Progenitor cell of endocrine pancreas (in vitro differentiated cells): ENCODE measurements at regions not wholly inside any gene's neighbourhood (a gene's known extent, or its start where the extent isn't known, plus 50 kb on each side); places are given as distances from the start of the nearest gene placed in this dataset.
"Not testable (repeated sequence)": the region's sequence is repeated elsewhere in the genome, so short reads cannot be mapped to it uniquely, and the experiment has no call there.

Experiments
- DNase-seq: peaks from one replicate; pipeline ENCODE4 v3.0.0; 2021; ENCODE audit warnings: low spot score; ENCODE audit not compliant: unreplicated experiment
- H3K27ac Mint-ChIP-seq: 2 replicates; pipeline ENCODE4 v1.8.0; 2021; ENCODE audit warnings: mild to moderate bottlenecking, moderate library complexity, mixed read lengths
- H3K27me3 Mint-ChIP-seq: 2 replicates; pipeline ENCODE4 v1.8.0; 2021; ENCODE audit warnings: mixed read lengths
- H3K36me3 Mint-ChIP-seq: 2 replicates; pipeline ENCODE4 v1.8.0; 2022; ENCODE audit warnings: mixed read lengths; ENCODE audit not compliant: insufficient read depth
- H3K4me1 Mint-ChIP-seq: 2 replicates; pipeline ENCODE4 v1.8.0; 2021; ENCODE audit warnings: low read depth, mixed read lengths
- H3K4me3 Mint-ChIP-seq: 2 replicates; pipeline ENCODE4 v1.8.0; 2021; ENCODE audit warnings: low read depth, mild to moderate bottlenecking, moderate library complexity, mixed read lengths
- H3K9me3 Mint-ChIP-seq: 2 replicates; pipeline ENCODE4 v1.8.0; 2021; ENCODE audit warnings: low read depth, mixed read lengths

GRCh38 chr13:18869365-18869764 lies 312.3 kb downstream of the TUBA3C start:
- H3K36me3 Mint-ChIP-seq, DNase-seq, H3K27me3 Mint-ChIP-seq, H3K4me1 Mint-ChIP-seq, H3K27ac Mint-ChIP-seq, H3K4me3 Mint-ChIP-seq: not testable (repeated sequence)
- H3K9me3 Mint-ChIP-seq: peaks cover 36% of the 10 kb centered on the region

DNA sequence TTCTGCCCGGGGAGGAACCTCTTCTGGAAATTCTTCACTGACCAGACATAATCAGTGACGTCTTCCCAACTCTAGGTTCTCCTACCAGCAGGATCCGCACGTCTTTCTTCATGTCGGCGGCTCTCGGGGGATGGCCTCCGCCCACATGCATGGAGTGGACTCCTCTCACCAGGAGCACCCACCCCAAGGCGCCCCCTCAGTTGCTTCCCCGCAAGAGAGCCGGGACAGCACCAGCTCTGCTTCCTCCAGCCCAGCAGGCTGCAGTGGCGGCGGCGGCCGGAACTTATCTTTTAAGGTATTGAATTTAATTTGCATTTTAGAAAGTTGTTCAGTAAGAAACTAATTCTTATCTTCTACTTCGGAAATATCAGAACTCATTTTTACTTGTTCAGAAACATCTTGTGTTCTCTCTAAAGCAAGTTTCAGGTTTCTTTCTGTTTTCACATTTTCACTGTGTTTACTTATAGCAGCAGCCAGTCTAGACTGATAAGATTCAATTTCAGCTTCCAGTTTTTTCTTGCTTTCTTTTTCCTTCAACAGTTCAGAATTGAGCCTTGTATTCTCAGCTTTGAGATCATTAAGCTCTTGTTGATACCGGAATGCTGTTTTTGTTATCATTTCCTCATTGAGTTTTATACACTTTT lies 343.5 kb downstream of the TUBA3C start:
- not testable (repeated sequence) for H3K4me1 Mint-ChIP-seq, H3K36me3 Mint-ChIP-seq, H3K27me3 Mint-ChIP-seq, H3K27ac Mint-ChIP-seq, H3K4me3 Mint-ChIP-seq, DNase-seq
- H3K9me3 Mint-ChIP-seq: peaks cover 23% of the 10 kb centered on the region

DNA sequence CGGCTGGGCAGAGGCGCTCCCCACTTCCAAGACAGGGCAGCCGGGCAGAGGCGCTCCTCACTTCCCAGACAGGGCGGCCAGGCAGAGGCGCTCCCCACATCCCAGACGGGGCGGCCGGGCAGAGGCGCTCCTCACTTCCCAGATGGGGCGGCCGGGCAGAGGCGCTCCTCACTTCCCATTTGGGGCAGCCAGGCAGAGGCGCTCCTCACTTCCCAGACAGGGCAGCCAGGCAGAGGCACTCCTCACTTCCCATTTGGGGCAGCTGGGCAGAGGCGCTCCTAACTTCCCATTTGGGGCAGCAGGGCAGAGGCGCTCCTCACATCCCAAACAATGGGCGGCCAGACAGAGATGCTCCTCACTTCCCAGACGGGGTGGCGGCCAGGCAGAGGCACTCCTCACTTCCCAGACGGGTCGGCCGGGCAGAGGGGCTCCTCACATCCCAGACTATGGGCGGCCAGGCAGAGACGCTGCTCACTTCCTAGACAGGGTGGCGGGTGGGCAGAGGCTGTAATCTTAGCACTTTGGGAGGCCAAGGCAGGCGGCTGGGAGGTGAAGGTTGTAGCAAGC lies 344.4 kb downstream of the TUBA3C start:
- H3K4me1 Mint-ChIP-seq, DNase-seq, H3K27me3 Mint-ChIP-seq, H3K36me3 Mint-ChIP-seq, H3K27ac Mint-ChIP-seq, H3K4me3 Mint-ChIP-seq: not testable (repeated sequence)
- peaks cover 23% of the 10 kb centered on the region for H3K9me3 Mint-ChIP-seq

- not testable (repeated sequence) for H3K27me3 Mint-ChIP-seq, H3K4me3 Mint-ChIP-seq, DNase-seq, H3K27ac Mint-ChIP-seq, H3K4me1 Mint-ChIP-seq, H3K36me3 Mint-ChIP-seq
- peaks cover 25% of the 10 kb centered on the region for H3K9me3 Mint-ChIP-seq
Observed at GRCh38 chr13:18836371-18837178, 345.0 kb downstream of the TUBA3C start.

- not testable (repeated sequence) for H3K27ac Mint-ChIP-seq, DNase-seq, H3K27me3 Mint-ChIP-seq, H3K4me1 Mint-ChIP-seq, H3K36me3 Mint-ChIP-seq, H3K4me3 Mint-ChIP-seq
- H3K9me3 Mint-ChIP-seq: peaks cover 25% of the 10 kb centered on the region
Observed at GRCh38 chr13:18835754-18836153, 345.9 kb downstream of the TUBA3C start.

GRCh38 chr13:18824678-18825077 lies 356.9 kb downstream of the TUBA3C start:
- not testable (repeated sequence) for H3K27me3 Mint-ChIP-seq, H3K4me1 Mint-ChIP-seq, H3K36me3 Mint-ChIP-seq, H3K4me3 Mint-ChIP-seq, DNase-seq, H3K27ac Mint-ChIP-seq
- H3K9me3 Mint-ChIP-seq: peaks cover 35% of the 10 kb centered on the region

DNA sequence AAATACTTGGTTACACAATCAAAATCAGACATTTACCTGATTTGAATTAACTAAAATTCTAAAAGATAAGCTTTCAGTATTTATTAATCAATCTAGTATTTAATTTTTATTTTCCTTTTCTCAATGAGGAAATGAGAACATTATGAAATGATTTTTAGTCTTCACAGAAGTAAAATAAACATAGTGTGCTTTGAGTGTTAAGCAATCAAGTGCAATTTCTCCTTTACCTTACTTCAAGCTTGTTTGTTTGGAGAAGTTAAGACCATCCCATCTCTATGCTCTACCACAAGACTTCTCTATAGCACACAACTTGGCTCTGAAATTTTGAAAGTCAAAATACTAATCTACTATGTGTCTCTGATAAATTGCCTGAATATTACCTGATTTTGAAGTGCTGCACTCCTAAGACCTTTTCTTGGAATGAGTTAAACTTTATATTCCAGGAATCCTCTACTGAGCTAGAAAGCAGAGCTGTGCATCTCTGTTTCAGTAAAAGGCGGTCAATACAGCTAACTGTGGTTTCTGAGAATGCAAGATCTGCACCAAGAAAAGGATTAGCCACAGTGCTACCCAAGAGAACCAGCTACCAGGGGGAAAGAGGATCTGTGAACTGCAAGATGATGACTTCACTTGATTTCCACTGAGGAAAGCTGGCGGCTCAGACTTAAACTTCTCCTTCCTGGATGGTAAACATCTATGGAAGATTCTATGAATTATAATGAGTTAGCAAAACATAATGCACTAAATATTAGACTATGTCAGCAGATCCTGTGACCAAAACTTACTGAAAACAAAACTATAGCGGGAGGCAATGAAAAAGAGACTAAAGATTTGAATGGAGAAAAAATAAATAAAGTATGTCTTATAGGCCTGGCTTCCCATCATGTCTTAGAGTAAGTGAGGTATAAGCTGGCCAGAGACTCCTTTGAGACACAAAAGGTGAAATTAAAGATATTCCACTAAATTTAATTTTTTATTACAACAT lies 358.7 kb downstream of the TUBA3C start:
- not testable (repeated sequence) for DNase-seq, H3K27me3 Mint-ChIP-seq, H3K36me3 Mint-ChIP-seq, H3K27ac Mint-ChIP-seq, H3K4me1 Mint-ChIP-seq, H3K4me3 Mint-ChIP-seq
- H3K9me3 Mint-ChIP-seq: peaks cover 40% of the 10 kb centered on the region

DNA sequence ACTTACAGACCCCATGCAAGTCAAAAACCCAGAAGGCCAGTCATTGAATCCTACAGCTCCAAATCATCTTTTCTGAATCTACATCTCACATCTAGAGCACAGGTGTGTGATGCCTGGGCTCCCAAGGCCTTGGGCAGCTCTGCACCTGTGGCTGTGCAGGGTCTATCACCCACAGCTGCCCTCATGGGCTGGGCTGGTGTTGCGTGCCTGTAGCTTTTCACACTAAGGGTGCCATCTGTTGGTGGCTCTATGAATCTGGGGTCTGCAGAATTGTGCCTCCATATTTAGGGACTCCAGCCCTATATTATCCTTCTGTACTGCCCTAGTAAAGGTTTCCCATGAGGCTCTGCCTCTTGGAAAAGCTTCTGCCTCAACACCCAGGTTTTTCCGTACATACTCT lies 407.6 kb downstream of the TUBA3C start:
- not testable (repeated sequence) for H3K27me3 Mint-ChIP-seq, H3K4me1 Mint-ChIP-seq, DNase-seq, H3K4me3 Mint-ChIP-seq, H3K27ac Mint-ChIP-seq, H3K36me3 Mint-ChIP-seq
- peaks cover 56% of the 10 kb centered on the region for H3K9me3 Mint-ChIP-seq

- H3K27me3 Mint-ChIP-seq, H3K27ac Mint-ChIP-seq, DNase-seq, H3K4me3 Mint-ChIP-seq, H3K36me3 Mint-ChIP-seq, H3K4me1 Mint-ChIP-seq: not testable (repeated sequence)
- H3K9me3 Mint-ChIP-seq: peaks cover 32% of the 10 kb centered on the region
Observed at GRCh38 chr13:18741696-18742095, 439.9 kb downstream of the TUBA3C start.
